Caco-2 (cell line): ENCODE measurements at regions not wholly inside any gene's neighbourhood (a gene's known extent, or its start where the extent isn't known, plus 50 kb on each side); places are given as distances from the start of the nearest gene placed in this dataset.

Experiments
- BruUV-seq: library from RNA; stranded (reverse); fragments of 400-500 nt; replicated peaks from 2 replicates; lab custom pipeline; 2021; lab: Mats Ljungman, UMichigan
- CTCF ChIA-PET: fragments of 300-600 bp; sonication (Branson Sonifier 250); formaldehyde crosslinking; loops from one replicate; lab custom pipeline; 2022; ENCODE audit warnings: antibody characterized with exemption; lab: Charles Lee
- POLR2A ChIA-PET: fragments of 300-600 bp; sonication (Branson Sonifier 250); formaldehyde crosslinking; loops from one replicate; lab custom pipeline; 2022; ENCODE audit warnings: antibody characterized with exemption; lab: Charles Lee
- DNase-seq, 2 experiments: peaks; one replicate each; pipeline versions ENCODE4 v3.0.0 to v3.0.0-alpha.2; 2020 to 2022
- H3K27me3 ChIP-seq: replicated peaks from 2 replicates; pipeline ENCODE4 v1.6.0; 2011; ENCODE audit warnings: low read length; ENCODE audit not compliant: control insufficient read depth, insufficient read depth
- H3K36me3 ChIP-seq: 2 replicates; pipeline ENCODE4 v1.5.1; 2011; ENCODE audit warnings: low read length; ENCODE audit not compliant: control insufficient read depth, insufficient read depth
- H3K4me1 ChIP-seq: fragments of 250-450 bp; sonication (Bioruptor Pico); 2 replicates; pipeline ENCODE4 v1.5.1; 2020; ENCODE audit warnings: mild to moderate bottlenecking
- H3K4me3 ChIP-seq: 2 replicates; pipeline ENCODE4 v1.5.1; 2011; ENCODE audit warnings: low read depth, mild to moderate bottlenecking, control low read depth, low read length
- H3K9me3 ChIP-seq: fragments of 250-450 bp; sonication (Bioruptor Pico); 2 replicates; pipeline ENCODE4 v1.5.1; 2020; ENCODE audit warnings: mild to moderate bottlenecking, moderate library complexity
- H3K27ac Mint-ChIP-seq: one replicate; pipeline ENCODE4 v1.8.0; 2022; ENCODE audit warnings: mixed read lengths; ENCODE audit not compliant: unreplicated experiment
- H3K27me3 Mint-ChIP-seq: one replicate; pipeline ENCODE4 v1.8.0; 2022; ENCODE audit warnings: mixed read lengths; ENCODE audit not compliant: insufficient read depth, unreplicated experiment
- H3K36me3 Mint-ChIP-seq: one replicate; pipeline ENCODE4 v1.8.0; 2022; ENCODE audit warnings: mild to moderate bottlenecking, mixed read lengths; ENCODE audit not compliant: insufficient read depth, unreplicated experiment
- H3K4me1 Mint-ChIP-seq: one replicate; pipeline ENCODE4 v1.8.0; 2022; ENCODE audit warnings: low read depth, mixed read lengths; ENCODE audit not compliant: unreplicated experiment
- H3K4me3 Mint-ChIP-seq: one replicate; pipeline ENCODE4 v1.8.0; 2022; ENCODE audit warnings: mild to moderate bottlenecking, moderate library complexity, mixed read lengths; ENCODE audit not compliant: unreplicated experiment
- H3K9me3 Mint-ChIP-seq: one replicate; pipeline ENCODE4 v1.8.0; 2022; ENCODE audit warnings: mixed read lengths; ENCODE audit not compliant: unreplicated experiment
- intact Hi-C: fragments of 100-400 bp; cut with micrococcal nuclease; formaldehyde crosslinking; loops from one replicate; pipeline ENCODE4 v1.10.0; 2022; ENCODE audit not compliant: unreplicated experiment
- TF ChIP-seq, protein P1 (sequence below), 2 experiments: fragments of 200-600 bp in 1 of 2; IDR thresholded peaks; 1 replicate in 1 of 2; 2 replicates in 1 of 2; pipeline versions ENCODE4 v1.5.1 to v1.8.0; 2011 to 2022; ENCODE audit warnings: antibody characterized with exemption in 1 of 2, control low read depth in 1 of 2, inconsistent platforms in 1 of 2, low read depth in 1 of 2, low read length in 1 of 2, mild to moderate bottlenecking in 1 of 2, moderate library complexity in 1 of 2; ENCODE audit not compliant: insufficient read depth in 1 of 2, severe bottlenecking in 1 of 2, unreplicated experiment in 1 of 2

DNA sequence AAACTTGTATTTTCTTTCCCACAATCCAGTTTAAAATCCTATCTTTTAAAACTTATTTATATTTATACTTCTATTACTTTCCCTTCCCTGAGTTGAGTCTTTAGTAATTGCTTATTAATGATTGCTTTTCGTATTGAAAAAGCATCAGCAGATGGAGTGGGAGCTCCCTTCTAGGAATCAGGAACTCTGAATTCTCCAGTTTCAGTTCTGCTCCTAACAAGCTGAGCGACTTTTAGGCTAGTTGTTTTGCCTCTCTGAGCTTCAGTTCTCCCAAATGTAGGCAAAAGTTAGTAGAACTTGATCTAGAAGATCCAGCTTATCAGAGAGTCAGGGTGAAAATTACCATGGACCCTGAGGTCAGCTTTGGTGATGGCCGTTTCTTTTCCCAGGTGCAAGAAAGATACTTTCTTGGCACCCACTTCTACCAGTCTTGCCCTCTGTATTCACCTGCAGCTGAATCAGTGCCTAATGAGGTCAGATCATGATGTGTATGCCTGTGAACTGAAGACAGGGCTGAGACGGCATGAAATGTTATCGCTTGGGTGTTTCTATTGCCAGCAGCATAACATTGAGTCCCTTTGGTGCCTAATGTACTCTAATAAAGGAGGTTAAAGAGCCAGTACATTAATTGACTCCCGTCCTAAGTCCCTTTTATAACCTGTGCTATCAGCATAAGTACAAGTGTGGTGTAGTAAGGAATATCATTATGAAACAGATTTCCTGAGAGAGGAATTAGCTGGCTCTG, 194.5 kb upstream of the TBC1D5 start:
- no peaks in the 10 kb centered on the region for H3K27me3 Mint-ChIP-seq
- Histone ChIP-seq H3K36me3 (no peaks in the 10 kb centered on the region), H3K27me3 (no peaks in the 10 kb centered on the region), H3K9me3 (no peaks in the 10 kb centered on the region), H3K4me3 (no peak overlapping the region), H3K4me1 (no peaks in the 10 kb centered on the region)
- DNase-seq = no peak
- no TSS peak for BruUV-seq
- POLR2A ChIA-PET = no interaction called here
- intact Hi-C loops = no loop called here
- TF ChIP-seq, protein P1, sequence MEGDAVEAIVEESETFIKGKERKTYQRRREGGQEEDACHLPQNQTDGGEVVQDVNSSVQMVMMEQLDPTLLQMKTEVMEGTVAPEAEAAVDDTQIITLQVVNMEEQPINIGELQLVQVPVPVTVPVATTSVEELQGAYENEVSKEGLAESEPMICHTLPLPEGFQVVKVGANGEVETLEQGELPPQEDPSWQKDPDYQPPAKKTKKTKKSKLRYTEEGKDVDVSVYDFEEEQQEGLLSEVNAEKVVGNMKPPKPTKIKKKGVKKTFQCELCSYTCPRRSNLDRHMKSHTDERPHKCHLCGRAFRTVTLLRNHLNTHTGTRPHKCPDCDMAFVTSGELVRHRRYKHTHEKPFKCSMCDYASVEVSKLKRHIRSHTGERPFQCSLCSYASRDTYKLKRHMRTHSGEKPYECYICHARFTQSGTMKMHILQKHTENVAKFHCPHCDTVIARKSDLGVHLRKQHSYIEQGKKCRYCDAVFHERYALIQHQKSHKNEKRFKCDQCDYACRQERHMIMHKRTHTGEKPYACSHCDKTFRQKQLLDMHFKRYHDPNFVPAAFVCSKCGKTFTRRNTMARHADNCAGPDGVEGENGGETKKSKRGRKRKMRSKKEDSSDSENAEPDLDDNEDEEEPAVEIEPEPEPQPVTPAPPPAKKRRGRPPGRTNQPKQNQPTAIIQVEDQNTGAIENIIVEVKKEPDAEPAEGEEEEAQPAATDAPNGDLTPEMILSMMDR (IDR thresholded peaks at IDR 0.05; ENCODE audit: insufficient read depth in 1 of 2, low read depth in 1 of 2, low read length in 1 of 2, severe bottlenecking in 1 of 2, unreplicated experiment in 1 of 2) = no peak
- H3K36me3 Mint-ChIP-seq = no peaks in the 10 kb centered on the region
- no peak overlapping the region for H3K4me3 Mint-ChIP-seq
- CTCF ChIA-PET = no interaction called here
- no peaks in the 10 kb centered on the region for H3K9me3 Mint-ChIP-seq
- H3K27ac Mint-ChIP-seq = no peak overlapping the region
- no peaks in the 10 kb centered on the region for H3K4me1 Mint-ChIP-seq

DNA sequence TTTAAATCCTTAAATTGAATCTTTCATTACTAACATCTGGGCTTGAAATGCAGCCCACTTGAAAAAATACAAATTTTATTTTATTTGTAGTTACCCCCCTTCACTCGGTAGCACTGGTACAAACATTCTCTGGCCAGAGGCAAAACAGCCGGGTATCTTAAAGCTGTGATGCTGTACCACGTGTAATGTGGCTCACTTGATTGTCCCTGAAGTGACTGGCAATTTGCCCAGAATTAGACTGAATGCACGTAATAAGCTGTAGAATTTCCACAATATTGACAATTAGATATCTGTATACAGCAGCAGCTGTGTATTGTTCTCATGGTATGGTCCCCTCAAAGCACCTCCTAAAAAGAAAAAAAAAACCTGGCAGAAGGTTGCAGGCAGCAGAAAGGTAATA, 192.8 kb upstream of the TBC1D5 start:
- no peaks in the 10 kb centered on the region for H3K27me3 ChIP-seq
- no peaks in the 10 kb centered on the region for H3K9me3 Mint-ChIP-seq
- no peak overlapping the region for H3K4me3 Mint-ChIP-seq
- H3K36me3 Mint-ChIP-seq = peaks cover 7% of the 10 kb centered on the region
- H3K4me1 ChIP-seq = no peaks in the 10 kb centered on the region
- no peaks in the 10 kb centered on the region for H3K27me3 Mint-ChIP-seq
- intact Hi-C loops = no loop called here
- no peaks in the 10 kb centered on the region for H3K4me1 Mint-ChIP-seq
- TF ChIP-seq, protein P1 (IDR thresholded peaks at IDR 0.05; ENCODE audit: insufficient read depth in 1 of 2, low read depth in 1 of 2, low read length in 1 of 2, severe bottlenecking in 1 of 2, unreplicated experiment in 1 of 2) = no peak
- POLR2A ChIA-PET = no interaction called here
- CTCF ChIA-PET = no interaction called here
- no peaks in the 10 kb centered on the region for H3K36me3 ChIP-seq
- no peaks in the 10 kb centered on the region for H3K9me3 ChIP-seq
- H3K4me3 ChIP-seq = no peak overlapping the region
- H3K27ac Mint-ChIP-seq = no peak overlapping the region
- BruUV-seq = no TSS peak
- no peak for DNase-seq

DNA sequence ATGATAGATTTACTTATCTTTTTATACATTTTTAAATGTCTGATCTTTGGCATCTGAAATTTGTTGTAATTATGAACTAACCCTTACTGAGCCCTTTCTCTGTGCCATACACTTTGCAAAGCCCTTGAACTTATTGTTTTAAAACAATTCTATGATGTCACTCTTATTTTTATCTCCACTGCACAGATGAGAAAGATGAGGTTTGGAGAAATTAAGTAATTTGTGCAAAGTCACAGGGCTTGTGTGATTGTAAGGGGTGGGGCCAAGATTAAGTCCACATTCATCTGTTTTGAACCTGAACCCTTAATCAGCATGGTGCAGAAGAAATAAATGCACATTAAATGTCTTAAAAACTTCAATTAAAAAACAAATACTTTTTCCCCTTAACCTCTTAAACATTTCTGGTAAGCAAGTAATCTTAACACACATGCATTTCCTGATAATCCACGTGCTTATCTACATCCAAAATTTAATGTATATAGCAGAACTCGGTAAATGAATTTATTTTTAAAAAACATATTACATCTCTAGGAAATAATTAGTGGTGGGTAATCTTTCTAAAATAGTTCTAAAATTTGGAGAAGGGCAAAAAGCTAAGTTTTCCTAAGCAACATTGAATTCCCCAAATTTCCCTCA, 189.8 kb upstream of the TBC1D5 start:
- Mint-ChIP-seq H3K36me3 (peaks cover 7% of the 10 kb centered on the region), H3K27me3 (no peaks in the 10 kb centered on the region), H3K27ac (no peak overlapping the region), H3K9me3 (no peaks in the 10 kb centered on the region), H3K4me3 (no peak overlapping the region), H3K4me1 (peaks cover 12% of the 10 kb centered on the region)
- TF ChIP-seq, protein P1 (IDR thresholded peaks at IDR 0.05; ENCODE audit: insufficient read depth in 1 of 2, low read depth in 1 of 2, low read length in 1 of 2, severe bottlenecking in 1 of 2, unreplicated experiment in 1 of 2) = no peak
- no TSS peak for BruUV-seq
- ChIA-PET CTCF (no interaction called here), POLR2A (no interaction called here)
- no peaks in the 10 kb centered on the region for H3K4me1 ChIP-seq
- H3K4me3 ChIP-seq = no peak overlapping the region
- intact Hi-C loops = no loop called here
- no peak for DNase-seq
- H3K27me3 ChIP-seq = no peaks in the 10 kb centered on the region
- no peaks in the 10 kb centered on the region for H3K9me3 ChIP-seq
- H3K36me3 ChIP-seq = no peaks in the 10 kb centered on the region
